ENCODE measurements at regions not wholly inside any gene's neighbourhood (a gene's known extent, or its start where the extent isn't known, plus 50 kb on each side); places are given as distances from the start of the nearest gene placed in this dataset.
"Not testable (repeated sequence)": the region's sequence is repeated elsewhere in the genome, so short reads cannot be mapped to it uniquely, and the experiment has no call there.

- H3K27me3 ChIP-seq (ENCODE audit: control insufficient read depth in 1 of 2, insufficient read depth in 2 of 2, low read length in 2 of 2), result no peaks in the 10 kb centered on the region
- 51 to 58% methylated on average over 4 of the region's 4 CpGs for WGBS, 2 donors
- no peaks in the 10 kb centered on the region for H3K4me1 ChIP-seq (ENCODE audit: control insufficient read depth in 2 of 2, insufficient read depth in 2 of 2, low read length in 1 of 2)
- no peak overlapping the region for H3K4me3 ChIP-seq (ENCODE audit: low read depth in 1 of 2, low read length in 2 of 2)
- H3K9me3 ChIP-seq (ENCODE audit: control insufficient read depth in 2 of 2, insufficient read depth in 1 of 2, low read depth in 1 of 2, low read length in 1 of 2), result peaks cover 0 to 1% of the 10 kb centered on the region in 2 donors
- H3K27ac ChIP-seq (ENCODE audit: low read depth in 2 of 2, low read length in 1 of 2), result no peak overlapping the region
- H3K36me3 ChIP-seq (ENCODE audit: control insufficient read depth in 2 of 2, insufficient read depth in 2 of 2, low read length in 1 of 2), result no peaks in the 10 kb centered on the region
These were observed 286.9 kb downstream of the INSIG2 start for GRCh38 chr2:118374974-118375755.

- no peaks in the 10 kb centered on the region for H3K4me1 ChIP-seq (ENCODE audit: control insufficient read depth in 2 of 2, insufficient read depth in 2 of 2, low read length in 1 of 2)
- H3K9me3 ChIP-seq (ENCODE audit: control insufficient read depth in 2 of 2, insufficient read depth in 1 of 2, low read depth in 1 of 2, low read length in 1 of 2), result no peaks in the 10 kb centered on the region
- no peaks in the 10 kb centered on the region for H3K27me3 ChIP-seq (ENCODE audit: control insufficient read depth in 1 of 2, insufficient read depth in 2 of 2, low read length in 2 of 2)
- WGBS, 2 donors, result 74 to 84% methylated on average over 6 of the region's 6 CpGs
- H3K4me3 ChIP-seq (ENCODE audit: low read depth in 1 of 2, low read length in 2 of 2), result no peak overlapping the region
- no peak overlapping the region for H3K27ac ChIP-seq (ENCODE audit: low read depth in 2 of 2, low read length in 1 of 2)
- H3K36me3 ChIP-seq (ENCODE audit: control insufficient read depth in 2 of 2, insufficient read depth in 2 of 2, low read length in 1 of 2), result no peaks in the 10 kb centered on the region
These were observed 284.9 kb downstream of the INSIG2 start for GRCh38 chr2:118372886-118373830.

GRCh38 chr2:118371515-118371914 is 283.2 kb downstream of the INSIG2 start:
- Histone ChIP-seq H3K9me3 (ENCODE audit: control insufficient read depth in 2 of 2, insufficient read depth in 1 of 2, low read depth in 1 of 2, low read length in 1 of 2) (no peaks in the 10 kb centered on the region), H3K4me1 (ENCODE audit: control insufficient read depth in 2 of 2, insufficient read depth in 2 of 2, low read length in 1 of 2) (no peaks in the 10 kb centered on the region), H3K27me3 (ENCODE audit: control insufficient read depth in 1 of 2, insufficient read depth in 2 of 2, low read length in 2 of 2) (no peaks in the 10 kb centered on the region), H3K27ac (ENCODE audit: low read depth in 2 of 2, low read length in 1 of 2) (no peak overlapping the region), H3K36me3 (ENCODE audit: control insufficient read depth in 2 of 2, insufficient read depth in 2 of 2, low read length in 1 of 2) (no peaks in the 10 kb centered on the region), H3K4me3 (ENCODE audit: low read depth in 1 of 2, low read length in 2 of 2) (no peak overlapping the region)
- WGBS, 2 donors, result 22 to 26% methylated on average over 6 of the region's 6 CpGs

GRCh38 chr2:118369521-118369920 is 281.2 kb downstream of the INSIG2 start:
- H3K27ac ChIP-seq (ENCODE audit: low read depth in 2 of 2, low read length in 1 of 2); H3K36me3 ChIP-seq (ENCODE audit: control insufficient read depth in 2 of 2, insufficient read depth in 2 of 2, low read length in 1 of 2): not testable (repeated sequence)
- 50 to 61% methylated on average over 7 of the region's 7 CpGs for WGBS, 2 donors

GRCh38 chr2:118363604-118364003 is 275.3 kb downstream of the INSIG2 start:
- 65 to 77% methylated on average over 2 of the region's 2 CpGs for WGBS, 2 donors
- H3K9me3 ChIP-seq (ENCODE audit: control insufficient read depth in 2 of 2, insufficient read depth in 1 of 2, low read depth in 1 of 2, low read length in 1 of 2), result no peaks in the 10 kb centered on the region
- no peaks in the 10 kb centered on the region for H3K36me3 ChIP-seq (ENCODE audit: control insufficient read depth in 2 of 2, insufficient read depth in 2 of 2, low read length in 1 of 2)
- H3K27me3 ChIP-seq (ENCODE audit: control insufficient read depth in 1 of 2, insufficient read depth in 2 of 2, low read length in 2 of 2), result no peaks in the 10 kb centered on the region
- no peaks in the 10 kb centered on the region for H3K4me1 ChIP-seq (ENCODE audit: control insufficient read depth in 2 of 2, insufficient read depth in 2 of 2, low read length in 1 of 2)
- no peak overlapping the region for H3K27ac ChIP-seq (ENCODE audit: low read depth in 2 of 2, low read length in 1 of 2)
- no peak overlapping the region for H3K4me3 ChIP-seq (ENCODE audit: low read depth in 1 of 2, low read length in 2 of 2)

More at GRCh38 chr2:118369521-118369920, 281.2 kb downstream of the INSIG2 start:
- H3K4me1 ChIP-seq (ENCODE audit: control insufficient read depth in 2 of 2, insufficient read depth in 2 of 2, low read length in 1 of 2); H3K4me3 ChIP-seq (ENCODE audit: low read depth in 1 of 2, low read length in 2 of 2); H3K9me3 ChIP-seq (ENCODE audit: control insufficient read depth in 2 of 2, insufficient read depth in 1 of 2, low read depth in 1 of 2, low read length in 1 of 2); H3K27me3 ChIP-seq (ENCODE audit: control insufficient read depth in 1 of 2, insufficient read depth in 2 of 2, low read length in 2 of 2): not testable (repeated sequence)

- Histone ChIP-seq H3K4me1 (ENCODE audit: control insufficient read depth in 2 of 2, insufficient read depth in 2 of 2, low read length in 1 of 2) (no peaks in the 10 kb centered on the region), H3K4me3 (ENCODE audit: low read depth in 1 of 2, low read length in 2 of 2) (no peak overlapping the region), H3K27ac (ENCODE audit: low read depth in 2 of 2, low read length in 1 of 2) (no peak overlapping the region), H3K36me3 (ENCODE audit: control insufficient read depth in 2 of 2, insufficient read depth in 2 of 2, low read length in 1 of 2) (no peaks in the 10 kb centered on the region), H3K27me3 (ENCODE audit: control insufficient read depth in 1 of 2, insufficient read depth in 2 of 2, low read length in 2 of 2) (no peaks in the 10 kb centered on the region), H3K9me3 (ENCODE audit: control insufficient read depth in 2 of 2, insufficient read depth in 1 of 2, low read depth in 1 of 2, low read length in 1 of 2) (no peaks in the 10 kb centered on the region)
- 70 to 76% methylated on average over 1 of the region's 1 CpG for WGBS, 2 donors
These were observed 267.8 kb downstream of the INSIG2 start for GRCh38 chr2:118356051-118356450.

- Histone ChIP-seq H3K27ac (ENCODE audit: low read depth in 2 of 2, low read length in 1 of 2) (no peak overlapping the region), H3K9me3 (ENCODE audit: control insufficient read depth in 2 of 2, insufficient read depth in 1 of 2, low read depth in 1 of 2, low read length in 1 of 2) (no peaks in the 10 kb centered on the region), H3K27me3 (ENCODE audit: control insufficient read depth in 1 of 2, insufficient read depth in 2 of 2, low read length in 2 of 2) (no peaks in the 10 kb centered on the region), H3K36me3 (ENCODE audit: control insufficient read depth in 2 of 2, insufficient read depth in 2 of 2, low read length in 1 of 2) (no peaks in the 10 kb centered on the region), H3K4me1 (ENCODE audit: control insufficient read depth in 2 of 2, insufficient read depth in 2 of 2, low read length in 1 of 2) (no peaks in the 10 kb centered on the region), H3K4me3 (ENCODE audit: low read depth in 1 of 2, low read length in 2 of 2) (no peak overlapping the region)
- 51 to 53% methylated on average over 2 of the region's 2 CpGs for WGBS, 2 donors
These were observed 263.5 kb downstream of the INSIG2 start for GRCh38 chr2:118351796-118352195.

- H3K36me3 ChIP-seq (ENCODE audit: control insufficient read depth in 2 of 2, insufficient read depth in 2 of 2, low read length in 1 of 2), result no peaks in the 10 kb centered on the region
- 53 to 56% methylated on average over 1 of the region's 1 CpG for WGBS, 2 donors
- H3K4me3 ChIP-seq (ENCODE audit: low read depth in 1 of 2, low read length in 2 of 2), result no peak overlapping the region
- H3K9me3 ChIP-seq (ENCODE audit: control insufficient read depth in 2 of 2, insufficient read depth in 1 of 2, low read depth in 1 of 2, low read length in 1 of 2), result no peaks in the 10 kb centered on the region
- H3K27ac ChIP-seq (ENCODE audit: low read depth in 2 of 2, low read length in 1 of 2), result no peak overlapping the region
- no peaks in the 10 kb centered on the region for H3K4me1 ChIP-seq (ENCODE audit: control insufficient read depth in 2 of 2, insufficient read depth in 2 of 2, low read length in 1 of 2)
- no peaks in the 10 kb centered on the region for H3K27me3 ChIP-seq (ENCODE audit: control insufficient read depth in 1 of 2, insufficient read depth in 2 of 2, low read length in 2 of 2)
These were observed 262.4 kb downstream of the INSIG2 start for GRCh38 chr2:118350621-118351020.

GRCh38 chr2:118349365-118349764 is 261.1 kb downstream of the INSIG2 start:
- Histone ChIP-seq H3K36me3 (ENCODE audit: control insufficient read depth in 2 of 2, insufficient read depth in 2 of 2, low read length in 1 of 2) (no peaks in the 10 kb centered on the region), H3K4me1 (ENCODE audit: control insufficient read depth in 2 of 2, insufficient read depth in 2 of 2, low read length in 1 of 2) (no peaks in the 10 kb centered on the region), H3K9me3 (ENCODE audit: control insufficient read depth in 2 of 2, insufficient read depth in 1 of 2, low read depth in 1 of 2, low read length in 1 of 2) (no peaks in the 10 kb centered on the region), H3K27me3 (ENCODE audit: control insufficient read depth in 1 of 2, insufficient read depth in 2 of 2, low read length in 2 of 2) (no peaks in the 10 kb centered on the region), H3K4me3 (ENCODE audit: low read depth in 1 of 2, low read length in 2 of 2) (no peak overlapping the region), H3K27ac (ENCODE audit: low read depth in 2 of 2, low read length in 1 of 2) (no peak overlapping the region)
- WGBS, 2 donors, result 57 to 75% methylated on average over 2 of the region's 2 CpGs
